Mucosa of stomach (tissue), 1 donor: ENCODE measurements at regions not wholly inside any gene's neighbourhood (a gene's known extent, or its start where the extent isn't known, plus 50 kb on each side); places are given as distances from the start of the nearest gene placed in this dataset.

Experiments
- H3K27me3 ChIP-seq: one replicate; pipeline ENCODE4 v1.7.0; 2013; ENCODE audit warnings: mild to moderate bottlenecking, low read length; ENCODE audit not compliant: control insufficient read depth, insufficient read depth
- H3K36me3 ChIP-seq: one replicate; pipeline ENCODE4 v1.7.0; 2013; ENCODE audit warnings: low read length; ENCODE audit not compliant: control insufficient read depth, insufficient read depth
- H3K4me1 ChIP-seq: one replicate; pipeline ENCODE4 v1.7.0; 2013; ENCODE audit warnings: mild to moderate bottlenecking, low read length; ENCODE audit not compliant: control insufficient read depth, insufficient read depth
- H3K4me3 ChIP-seq: one replicate; pipeline ENCODE4 v1.7.0; 2013; ENCODE audit warnings: low read length
- H3K9ac ChIP-seq: one replicate; pipeline ENCODE4 v1.7.0; 2013; ENCODE audit warnings: mild to moderate bottlenecking, low read length, moderate library complexity
- H3K9me3 ChIP-seq: one replicate; pipeline ENCODE4 v1.7.0; 2013; ENCODE audit warnings: mild to moderate bottlenecking, low read length, moderate library complexity; ENCODE audit not compliant: control insufficient read depth
- donor health status: Pancreatic carcinoma.

- H3K4me3 ChIP-seq: no peak overlapping the region
- H3K36me3 ChIP-seq: no peaks in the 10 kb centered on the region
- no peak overlapping the region for H3K9ac ChIP-seq
- H3K4me1 ChIP-seq: peaks cover 24% of the 10 kb centered on the region
- no peaks in the 10 kb centered on the region for H3K9me3 ChIP-seq
- no peaks in the 10 kb centered on the region for H3K27me3 ChIP-seq
Observed at GRCh38 chr14:71359823-71360222, 452.6 kb downstream of the PCNX1 start.

GRCh38 chr14:71361336-71361735 is 454.1 kb downstream of the PCNX1 start:
- Histone ChIP-seq H3K27me3 (no peaks in the 10 kb centered on the region), H3K4me1 (peaks cover 12% of the 10 kb centered on the region), H3K36me3 (no peaks in the 10 kb centered on the region), H3K9me3 (no peaks in the 10 kb centered on the region), H3K9ac (no peak overlapping the region), H3K4me3 (no peak overlapping the region)

GRCh38 chr14:71361874-71362273 is 454.6 kb downstream of the PCNX1 start:
- no peaks in the 10 kb centered on the region for H3K9me3 ChIP-seq
- no peaks in the 10 kb centered on the region for H3K36me3 ChIP-seq
- no peaks in the 10 kb centered on the region for H3K27me3 ChIP-seq
- H3K4me1 ChIP-seq: peaks cover 12% of the 10 kb centered on the region
- no peak overlapping the region for H3K4me3 ChIP-seq
- no peak overlapping the region for H3K9ac ChIP-seq

- H3K9me3 ChIP-seq: no peaks in the 10 kb centered on the region
- H3K4me1 ChIP-seq: peaks cover 12% of the 10 kb centered on the region
- no peaks in the 10 kb centered on the region for H3K36me3 ChIP-seq
- H3K27me3 ChIP-seq: no peaks in the 10 kb centered on the region
- no peak overlapping the region for H3K9ac ChIP-seq
- H3K4me3 ChIP-seq: no peak overlapping the region
Observed at GRCh38 chr14:71362282-71362681, 455.0 kb downstream of the PCNX1 start.

GRCh38 chr14:71362920-71363584 is 455.8 kb downstream of the PCNX1 start:
- H3K4me3 ChIP-seq: no peak overlapping the region
- H3K9me3 ChIP-seq: no peaks in the 10 kb centered on the region
- H3K4me1 ChIP-seq: peaks cover 12% of the 10 kb centered on the region
- H3K27me3 ChIP-seq: no peaks in the 10 kb centered on the region
- no peak overlapping the region for H3K9ac ChIP-seq
- no peaks in the 10 kb centered on the region for H3K36me3 ChIP-seq

GRCh38 chr14:71363946-71364925 is 457.0 kb downstream of the PCNX1 start:
- H3K36me3 ChIP-seq: no peaks in the 10 kb centered on the region
- no peaks in the 10 kb centered on the region for H3K27me3 ChIP-seq
- H3K9ac ChIP-seq: no peak overlapping the region
- no peak overlapping the region for H3K4me3 ChIP-seq
- peaks cover 12% of the 10 kb centered on the region for H3K4me1 ChIP-seq
- H3K9me3 ChIP-seq: no peaks in the 10 kb centered on the region

GRCh38 chr14:71365361-71365760 is 458.1 kb downstream of the PCNX1 start:
- Histone ChIP-seq H3K9me3 (no peaks in the 10 kb centered on the region), H3K4me1 (peaks cover 8% of the 10 kb centered on the region), H3K4me3 (no peak overlapping the region), H3K36me3 (no peaks in the 10 kb centered on the region), H3K27me3 (no peaks in the 10 kb centered on the region), H3K9ac (no peak overlapping the region)

- Histone ChIP-seq H3K4me1 (peaks cover 8% of the 10 kb centered on the region), H3K9ac (no peak overlapping the region), H3K27me3 (no peaks in the 10 kb centered on the region), H3K4me3 (no peak overlapping the region), H3K9me3 (no peaks in the 10 kb centered on the region), H3K36me3 (no peaks in the 10 kb centered on the region)
Observed at GRCh38 chr14:71366861-71367260, 459.6 kb downstream of the PCNX1 start.

GRCh38 chr14:71371711-71372396 is 464.6 kb downstream of the PCNX1 start:
- Histone ChIP-seq H3K36me3 (no peaks in the 10 kb centered on the region), H3K4me1 (peaks cover 15% of the 10 kb centered on the region), H3K9ac (peak overlapping the region; percentile 13), H3K4me3 (no peak overlapping the region), H3K9me3 (no peaks in the 10 kb centered on the region), H3K27me3 (no peaks in the 10 kb centered on the region)

GRCh38 chr14:71372411-71372838 is 465.2 kb downstream of the PCNX1 start:
- Histone ChIP-seq H3K9ac (no peak overlapping the region), H3K27me3 (no peaks in the 10 kb centered on the region), H3K36me3 (no peaks in the 10 kb centered on the region), H3K9me3 (no peaks in the 10 kb centered on the region), H3K4me3 (no peak overlapping the region), H3K4me1 (peaks cover 15% of the 10 kb centered on the region)

GRCh38 chr14:71373773-71374172 is 466.5 kb downstream of the PCNX1 start:
- peaks cover 16% of the 10 kb centered on the region for H3K4me1 ChIP-seq
- no peaks in the 10 kb centered on the region for H3K9me3 ChIP-seq

GRCh38 chr14:71374989-71375388 is 467.7 kb downstream of the PCNX1 start:
- Histone ChIP-seq H3K9ac (no peak overlapping the region), H3K36me3 (no peaks in the 10 kb centered on the region), H3K27me3 (no peaks in the 10 kb centered on the region), H3K9me3 (no peaks in the 10 kb centered on the region), H3K4me1 (peaks cover 19% of the 10 kb centered on the region), H3K4me3 (no peak overlapping the region)

More at GRCh38 chr14:71373773-71374172, 466.5 kb downstream of the PCNX1 start:
- Histone ChIP-seq H3K9ac (no peak overlapping the region), H3K4me3 (no peak overlapping the region), H3K36me3 (no peaks in the 10 kb centered on the region), H3K27me3 (no peaks in the 10 kb centered on the region)
